Fibroblast of lung (primary cell): ENCODE measurements at regions not wholly inside any gene's neighbourhood (a gene's known extent, or its start where the extent isn't known, plus 50 kb on each side); places are given as distances from the start of the nearest gene placed in this dataset.

Source experiments
- DNase-seq, 2 donors: peaks; one replicate each; pipeline versions ENCODE4 v3.0.0 to v3.0.0-alpha.2; 2010; ENCODE audit warnings: low read depth in 2 of 2
- H2AFZ ChIP-seq: 2 replicates; pipeline ENCODE4 v1.5.1; 2012; ENCODE audit warnings: low read length, control low read depth, inconsistent platforms
- H3K27ac ChIP-seq: 2 replicates; pipeline ENCODE4 v1.5.1; 2011; ENCODE audit warnings: low read length, control low read depth; ENCODE audit not compliant: insufficient read depth
- H3K27me3 ChIP-seq: 2 replicates; pipeline ENCODE4 v1.5.1; 2011; ENCODE audit warnings: mild to moderate bottlenecking, low read length; ENCODE audit not compliant: control insufficient read depth, insufficient read depth
- H3K36me3 ChIP-seq: 2 replicates; pipeline ENCODE4 v1.5.1; 2011; ENCODE audit warnings: low read length; ENCODE audit not compliant: control insufficient read depth, insufficient read depth
- H3K4me1 ChIP-seq: 2 replicates; pipeline ENCODE4 v1.5.1; 2011; ENCODE audit warnings: low read length; ENCODE audit not compliant: control insufficient read depth, insufficient read depth; ENCODE audit errors: extremely low read depth
- H3K4me2 ChIP-seq: 2 replicates; pipeline ENCODE4 v1.5.1; 2011; ENCODE audit warnings: low read length, control low read depth; ENCODE audit not compliant: insufficient read depth; ENCODE audit errors: extremely low read depth
- H3K4me3 ChIP-seq, 4 experiments: fragments of 200-600 bp in 1 of 4; sonication (generic) in 1 of 4; replicated peaks in 1 of 4; 2 replicates each; pipeline ENCODE4 v1.5.1; 2011 to 2016; ENCODE audit warnings: low read length in 4 of 4, low read depth in 3 of 4, mild to moderate bottlenecking in 3 of 4, control low read depth in 2 of 4, inconsistent platforms in 1 of 4, mixed read lengths in 1 of 4; ENCODE audit not compliant: insufficient read depth in 1 of 4; ENCODE audit errors: control extremely low read depth in 1 of 4
- H3K79me2 ChIP-seq: 2 replicates; pipeline ENCODE4 v1.5.1; 2012; ENCODE audit warnings: mild to moderate bottlenecking, low read length, inconsistent platforms; ENCODE audit not compliant: control insufficient read depth, insufficient read depth
- H3K9ac ChIP-seq: 2 replicates; pipeline ENCODE4 v1.5.1; 2011; ENCODE audit warnings: mild to moderate bottlenecking, low read length, control low read depth; ENCODE audit not compliant: insufficient read depth
- H3K9me3 ChIP-seq: 2 replicates; pipeline ENCODE4 v1.5.1; 2012; ENCODE audit warnings: low read depth, low read length; ENCODE audit not compliant: control insufficient read depth, insufficient read depth
- H4K20me1 ChIP-seq: 2 replicates; pipeline ENCODE4 v1.5.1; 2011; ENCODE audit warnings: low read length; ENCODE audit not compliant: control insufficient read depth, insufficient read depth; ENCODE audit errors: extremely low read depth
- EZH2 ChIP-seq: IDR thresholded peaks from 2 replicates; pipeline ENCODE4 v1.5.1; 2012; ENCODE audit warnings: low read length, control low read depth, mild to moderate bottlenecking; ENCODE audit errors: missing control alignments
- TF ChIP-seq, protein P1 (sequence below), 2 donors: IDR thresholded peaks in 1 of 2; conservative IDR thresholded peaks in 1 of 2; 1 replicate in 1 of 2; 2 replicates in 1 of 2; pipeline ENCODE4 v1.5.1; 2011 to 2012; ENCODE audit warnings: low read length in 2 of 2, control low read depth in 1 of 2, inconsistent platforms in 1 of 2, low read depth in 1 of 2, mild to moderate bottlenecking in 1 of 2

DNA sequence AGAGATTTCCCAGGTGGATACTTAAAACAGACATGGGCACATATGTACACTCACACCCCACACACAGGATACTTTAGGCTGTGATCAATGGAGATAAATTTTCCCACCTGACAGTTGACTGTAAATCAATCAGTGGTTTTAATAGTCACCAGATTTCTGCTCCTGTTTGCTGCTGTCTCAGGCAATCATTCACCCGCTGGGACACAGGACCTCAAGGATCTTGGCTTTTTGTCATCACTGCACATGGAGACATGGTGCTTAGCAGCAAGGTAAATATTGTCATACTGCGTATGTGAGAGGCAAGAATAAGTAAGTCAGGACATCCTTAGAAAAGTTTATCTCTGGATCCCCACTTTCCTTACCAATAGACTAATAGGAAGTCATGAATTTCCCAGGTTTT lies 60.8 kb upstream of the KLF9 start:
- no peak overlapping the region for H3K9ac ChIP-seq
- no peaks in the 10 kb centered on the region for H3K36me3 ChIP-seq
- DNase-seq: no peak
- no peak overlapping the region for H2AFZ ChIP-seq
- H4K20me1 ChIP-seq: no peaks in the 10 kb centered on the region
- TF ChIP-seq EZH2: no peak
- TF ChIP-seq, protein P1, sequence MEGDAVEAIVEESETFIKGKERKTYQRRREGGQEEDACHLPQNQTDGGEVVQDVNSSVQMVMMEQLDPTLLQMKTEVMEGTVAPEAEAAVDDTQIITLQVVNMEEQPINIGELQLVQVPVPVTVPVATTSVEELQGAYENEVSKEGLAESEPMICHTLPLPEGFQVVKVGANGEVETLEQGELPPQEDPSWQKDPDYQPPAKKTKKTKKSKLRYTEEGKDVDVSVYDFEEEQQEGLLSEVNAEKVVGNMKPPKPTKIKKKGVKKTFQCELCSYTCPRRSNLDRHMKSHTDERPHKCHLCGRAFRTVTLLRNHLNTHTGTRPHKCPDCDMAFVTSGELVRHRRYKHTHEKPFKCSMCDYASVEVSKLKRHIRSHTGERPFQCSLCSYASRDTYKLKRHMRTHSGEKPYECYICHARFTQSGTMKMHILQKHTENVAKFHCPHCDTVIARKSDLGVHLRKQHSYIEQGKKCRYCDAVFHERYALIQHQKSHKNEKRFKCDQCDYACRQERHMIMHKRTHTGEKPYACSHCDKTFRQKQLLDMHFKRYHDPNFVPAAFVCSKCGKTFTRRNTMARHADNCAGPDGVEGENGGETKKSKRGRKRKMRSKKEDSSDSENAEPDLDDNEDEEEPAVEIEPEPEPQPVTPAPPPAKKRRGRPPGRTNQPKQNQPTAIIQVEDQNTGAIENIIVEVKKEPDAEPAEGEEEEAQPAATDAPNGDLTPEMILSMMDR (conservative IDR thresholded peaks at IDR 0.05 in 1 of 2, IDR thresholded peaks at IDR 0.05 in 1 of 2; ENCODE audit: low read depth in 1 of 2, low read length in 2 of 2): no peak
- H3K4me1 ChIP-seq: peaks cover 10% of the 10 kb centered on the region
- no peak overlapping the region for H3K27ac ChIP-seq
- no peak overlapping the region for H3K4me2 ChIP-seq
- no peaks in the 10 kb centered on the region for H3K27me3 ChIP-seq
- no peaks in the 10 kb centered on the region for H3K9me3 ChIP-seq
- no peaks in the 10 kb centered on the region for H3K79me2 ChIP-seq
- no peak overlapping the region for H3K4me3 ChIP-seq

DNA sequence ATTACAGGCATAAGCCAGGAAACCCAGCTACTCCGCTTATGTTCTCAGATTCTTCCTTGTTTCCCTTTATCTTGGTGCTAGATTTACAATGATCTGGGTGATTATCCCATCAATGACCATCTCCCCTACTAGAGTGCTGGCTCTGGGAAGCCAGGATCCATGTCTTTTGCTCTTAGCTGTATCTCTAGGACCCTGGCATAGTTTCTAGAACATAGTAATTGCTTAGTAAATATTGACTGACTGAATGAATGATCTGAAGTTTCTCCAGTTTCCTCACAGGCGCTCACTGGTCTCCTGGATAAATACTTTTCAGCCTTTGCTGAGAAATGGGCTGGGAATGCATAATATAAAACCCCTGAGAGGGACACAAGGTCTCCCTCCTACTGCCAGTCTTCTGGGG lies 60.0 kb upstream of the KLF9 start:
- H3K36me3 ChIP-seq: no peaks in the 10 kb centered on the region
- H3K79me2 ChIP-seq: no peaks in the 10 kb centered on the region
- TF ChIP-seq, protein P1 (conservative IDR thresholded peaks at IDR 0.05 in 1 of 2, IDR thresholded peaks at IDR 0.05 in 1 of 2; ENCODE audit: low read depth in 1 of 2, low read length in 2 of 2): no peak
- no peak for TF ChIP-seq EZH2
- no peak overlapping the region for H3K4me3 ChIP-seq
- peaks cover 3% of the 10 kb centered on the region for H3K4me1 ChIP-seq
- no peak overlapping the region for H3K9ac ChIP-seq
- no peaks in the 10 kb centered on the region for H4K20me1 ChIP-seq
- no peak overlapping the region for H3K27ac ChIP-seq
- H2AFZ ChIP-seq: no peak overlapping the region
- H3K9me3 ChIP-seq: no peaks in the 10 kb centered on the region
- no peaks in the 10 kb centered on the region for H3K27me3 ChIP-seq
- no peak overlapping the region for H3K4me2 ChIP-seq
- DNase-seq: no peak

DNA sequence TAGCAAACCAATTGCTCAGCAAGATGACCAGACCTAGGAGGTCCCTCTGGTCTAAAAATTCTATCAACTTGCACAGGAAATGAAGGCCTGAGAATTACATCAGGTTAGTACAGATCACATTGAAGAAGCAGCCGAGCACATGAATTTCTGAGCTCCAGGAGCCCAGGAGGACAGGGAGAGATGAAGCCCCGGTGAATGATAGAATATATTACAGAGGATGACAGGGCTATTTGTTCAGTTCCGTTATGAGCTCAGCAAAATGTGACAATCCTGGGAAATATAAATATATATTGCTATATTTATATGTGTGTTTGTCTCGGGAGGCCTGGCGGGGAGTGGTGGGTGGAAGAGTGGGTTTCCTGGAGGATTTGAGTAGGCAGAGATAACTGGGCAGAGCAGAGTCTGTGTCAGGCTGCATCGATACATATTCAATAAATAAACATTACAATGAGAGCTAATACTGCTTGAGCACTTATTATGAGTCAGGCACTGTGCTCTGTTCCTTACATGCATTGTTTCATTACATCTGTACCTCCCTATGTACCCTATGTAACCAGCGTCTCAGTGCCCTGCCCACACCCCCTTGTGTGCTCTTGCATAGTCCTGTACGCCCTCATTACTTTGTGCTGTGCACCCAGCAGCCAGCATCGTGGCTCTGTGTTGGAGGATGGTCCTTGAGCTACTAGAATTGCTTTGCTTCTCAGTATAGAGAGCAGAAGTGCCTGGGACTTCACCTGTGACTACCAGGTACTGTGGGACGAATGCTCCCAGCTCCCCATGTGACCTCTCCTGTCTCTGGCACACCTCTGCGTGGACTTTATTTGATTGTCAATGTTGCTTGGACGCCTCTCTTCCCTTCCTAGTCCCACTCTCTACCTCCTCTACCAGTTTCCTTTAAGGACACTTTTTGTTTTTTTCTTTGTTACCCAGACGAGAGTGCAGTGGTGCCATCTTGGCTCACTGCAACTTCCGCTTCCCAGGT lies 58.1 kb upstream of the KLF9 start:
- Histone ChIP-seq H3K27ac (no peak overlapping the region), H3K27me3 (no peaks in the 10 kb centered on the region), H3K9ac (no peak overlapping the region), H2AFZ (no peak overlapping the region), H3K4me3 (no peak overlapping the region), H3K4me2 (no peak overlapping the region), H3K9me3 (no peaks in the 10 kb centered on the region), H3K79me2 (no peaks in the 10 kb centered on the region), H3K36me3 (no peaks in the 10 kb centered on the region), H4K20me1 (no peaks in the 10 kb centered on the region), H3K4me1 (no peaks in the 10 kb centered on the region)
- no peak for TF ChIP-seq EZH2
- TF ChIP-seq, protein P1 (conservative IDR thresholded peaks at IDR 0.05 in 1 of 2, IDR thresholded peaks at IDR 0.05 in 1 of 2; ENCODE audit: low read depth in 1 of 2, low read length in 2 of 2): no peak
- DNase-seq: no peak
